ENCODE measurements at regions not wholly inside any gene's neighbourhood (a gene's known extent, or its start where the extent isn't known, plus 50 kb on each side); places are given as distances from the start of the nearest gene placed in this dataset.
"Not testable (repeated sequence)": the region's sequence is repeated elsewhere in the genome, so short reads cannot be mapped to it uniquely, and the experiment has no call there.

DNA sequence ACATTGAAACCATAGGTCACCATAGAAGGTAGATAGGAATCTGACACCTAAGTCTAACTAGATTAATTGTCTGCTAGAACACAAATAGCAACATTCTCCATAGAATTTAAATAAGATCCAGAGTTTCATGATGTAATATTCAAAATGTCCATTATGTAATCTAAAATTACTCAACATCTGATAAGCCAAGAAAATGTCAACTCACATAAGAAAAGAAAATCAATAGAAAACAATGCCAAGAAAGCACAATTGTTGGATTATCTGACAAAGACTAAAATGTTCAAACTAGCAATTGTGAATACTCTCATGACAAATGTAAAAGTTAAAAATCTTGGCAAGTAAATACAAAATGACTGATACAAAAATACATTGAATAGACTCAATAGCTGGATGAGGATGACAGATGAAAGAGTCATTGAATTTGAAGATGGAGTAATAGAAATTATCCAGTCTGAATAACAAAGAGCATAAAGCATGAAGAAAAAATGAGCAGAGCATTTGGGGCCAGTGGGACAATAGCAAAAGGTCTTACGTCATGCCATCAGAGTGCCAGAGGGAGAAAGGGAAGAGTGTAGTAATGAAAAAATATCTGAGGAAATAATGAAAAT lies 358.6 kb downstream of the METTL4 start:
- DNase-seq (ENCODE audit: extremely low spot score, insufficient read length, low read depth), result no peak
- FAIRE-seq, result no peak

DNA sequence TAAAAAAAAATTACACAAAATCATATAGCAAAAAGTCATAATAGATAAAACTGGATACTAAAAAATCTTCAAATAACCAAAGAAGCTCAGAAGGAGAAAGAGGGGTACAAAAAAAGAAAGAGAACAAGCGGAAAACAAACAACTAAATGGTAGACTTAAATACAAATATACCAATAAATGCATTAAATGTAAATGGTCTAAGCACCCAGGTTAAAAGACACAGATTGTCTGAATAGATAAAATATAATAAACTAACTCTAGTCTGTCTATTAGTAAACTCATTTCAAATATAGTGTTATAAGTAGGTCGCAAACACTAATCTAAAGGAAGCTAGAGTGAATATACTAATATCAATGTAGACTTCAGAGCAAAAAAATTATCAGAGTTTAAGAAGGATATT lies 357.4 kb downstream of the METTL4 start:
- FAIRE-seq (no peak), DNase-seq (ENCODE audit: extremely low spot score, insufficient read length, low read depth) (no peak)

DNA sequence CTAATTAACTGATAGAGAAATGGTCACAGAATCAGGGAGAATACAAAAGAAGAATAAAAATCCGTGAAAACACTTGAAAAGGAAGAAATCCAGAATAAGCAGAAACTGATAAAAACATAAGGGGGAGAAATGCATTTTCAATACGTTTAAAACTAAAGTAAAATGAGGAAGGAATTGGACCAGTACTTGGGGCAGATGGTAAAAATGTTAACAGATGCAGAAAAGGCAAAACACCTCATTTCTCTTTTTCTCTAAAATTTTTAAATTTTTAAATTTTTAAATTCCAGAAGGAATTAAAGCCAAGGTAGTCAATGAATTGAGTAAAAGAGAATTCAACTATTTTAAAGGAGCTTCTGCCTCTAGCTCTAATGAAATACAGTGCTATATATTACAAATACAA lies 353.9 kb downstream of the METTL4 start:
- FAIRE-seq (no peak), DNase-seq (ENCODE audit: extremely low spot score, insufficient read length, low read depth) (no peak)

DNA sequence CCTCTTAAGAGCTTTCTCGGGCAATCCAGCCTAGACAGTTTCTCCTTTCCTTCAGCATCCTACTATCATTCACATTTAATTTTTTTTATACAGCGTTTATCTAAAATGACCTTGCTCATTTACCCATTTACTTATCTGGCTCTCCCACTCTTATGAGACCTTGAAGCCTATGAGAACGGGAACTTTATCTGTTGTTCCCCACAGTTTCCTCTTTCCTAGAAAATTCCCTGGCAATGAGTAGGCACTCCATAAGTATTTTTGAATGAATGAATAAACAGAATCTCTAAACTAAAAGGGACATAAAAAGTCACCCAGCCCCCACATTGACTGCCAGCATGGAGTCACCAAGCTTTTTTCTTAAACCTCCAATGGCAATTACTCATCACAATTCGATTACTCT lies 353.2 kb downstream of the METTL4 start:
- DNase-seq (ENCODE audit: extremely low spot score, insufficient read length, low read depth), result no peak
- FAIRE-seq, result no peak

DNA sequence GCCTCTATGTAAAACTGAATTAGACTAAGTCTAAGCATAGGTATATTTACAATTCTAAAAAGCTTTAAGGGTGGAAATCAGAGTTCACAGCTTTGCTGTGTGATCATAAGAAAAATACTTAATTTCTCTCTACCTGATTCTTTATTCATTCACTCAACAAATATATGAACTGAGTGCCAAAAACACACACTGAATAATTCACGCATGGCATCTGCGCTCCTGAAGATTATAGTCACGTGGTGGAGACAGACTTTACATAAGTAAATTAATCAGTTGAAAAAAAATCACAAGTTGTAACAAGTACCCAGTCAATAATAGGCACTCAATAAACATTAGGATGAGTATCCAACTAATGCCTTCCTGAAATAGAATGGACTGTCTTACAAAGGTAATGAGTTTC lies 351.6 kb downstream of the METTL4 start:
- DNase-seq (ENCODE audit: extremely low spot score, insufficient read length, low read depth), result no peak
- FAIRE-seq, result no peak

DNA sequence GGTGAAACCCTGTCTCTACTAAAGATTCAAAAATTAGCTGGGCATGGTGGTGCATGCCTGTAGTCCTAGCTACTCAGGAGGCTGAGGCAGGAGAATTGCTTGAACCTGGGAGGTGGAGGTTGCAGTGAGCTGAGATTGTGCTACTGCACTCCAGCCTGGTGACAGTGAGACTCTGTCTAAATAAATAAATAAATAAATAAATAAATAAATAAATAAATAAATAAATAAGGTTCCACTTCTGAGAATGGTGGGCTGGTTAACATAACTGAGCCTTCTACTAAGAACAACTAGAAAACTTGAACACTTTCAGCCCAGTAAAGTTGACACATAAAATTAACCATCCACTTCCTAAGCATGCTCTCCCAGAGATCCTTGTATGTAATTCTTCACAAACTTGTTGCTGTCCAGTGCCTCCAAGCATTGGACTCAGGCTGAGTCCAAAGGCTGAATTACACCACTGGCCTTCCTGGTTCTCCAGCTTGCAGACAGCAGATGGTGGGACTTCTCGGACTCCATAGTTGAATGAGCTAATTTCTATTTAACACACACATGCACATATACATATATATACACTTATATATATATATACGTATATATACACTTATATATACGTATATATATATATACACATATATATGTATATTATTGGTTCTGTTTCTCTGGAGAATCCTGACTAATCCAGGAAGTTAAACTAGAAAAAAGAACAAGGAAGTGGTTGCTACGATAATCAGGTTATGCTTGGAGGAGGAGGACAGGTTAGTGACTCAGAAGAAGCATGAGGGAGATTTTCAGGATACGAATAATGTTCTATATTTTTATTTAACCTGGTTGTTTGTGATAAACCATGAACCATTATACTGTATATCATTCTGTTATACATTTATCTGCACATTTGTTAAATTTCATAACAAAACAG lies 348.8 kb downstream of the METTL4 start:
- FAIRE-seq, result no peak
- no peak for DNase-seq (ENCODE audit: extremely low spot score, insufficient read length, low read depth)

DNA sequence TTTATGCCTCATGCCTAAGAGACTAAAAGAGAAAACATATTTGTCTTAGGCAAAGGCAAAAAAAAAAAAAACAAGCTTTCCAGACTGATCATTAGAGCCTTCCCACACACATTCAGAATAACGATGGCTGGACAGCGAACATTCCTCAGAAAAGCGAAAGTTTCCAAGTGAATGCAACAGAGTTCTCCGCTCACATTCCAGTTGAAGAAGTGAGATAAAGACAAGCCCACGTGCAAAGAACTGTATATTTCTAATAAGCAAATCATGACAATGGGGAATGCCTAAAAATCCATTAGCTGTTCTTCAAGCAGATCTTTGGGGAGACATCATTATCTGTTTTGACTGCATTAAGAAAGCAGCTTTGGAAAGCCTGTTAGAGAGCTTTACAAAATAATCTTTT lies 347.9 kb downstream of the METTL4 start:
- DNase-seq (ENCODE audit: extremely low spot score, insufficient read length, low read depth), result no peak
- no peak for FAIRE-seq

DNA sequence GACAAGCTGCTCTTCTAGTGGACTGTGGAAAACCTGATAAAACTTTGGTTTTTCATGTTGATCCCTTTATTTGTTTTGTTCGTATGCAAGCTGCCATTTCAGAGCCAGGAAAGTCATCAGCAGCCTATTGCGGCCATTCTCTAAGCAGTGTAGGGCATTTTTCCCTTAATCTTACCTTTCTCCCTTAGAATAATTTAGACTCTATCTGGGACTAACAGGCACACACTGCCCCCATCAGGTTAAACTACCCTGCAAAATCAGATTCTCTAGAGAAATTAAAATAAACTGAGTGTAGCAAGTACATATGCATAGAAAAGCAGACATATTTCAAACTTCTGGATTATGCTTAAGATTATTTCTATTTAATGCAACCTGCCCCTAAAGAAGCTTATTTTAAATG lies 347.5 kb downstream of the METTL4 start:
- DNase-seq (ENCODE audit: extremely low spot score, insufficient read length, low read depth) (no peak), FAIRE-seq (no peak)

DNA sequence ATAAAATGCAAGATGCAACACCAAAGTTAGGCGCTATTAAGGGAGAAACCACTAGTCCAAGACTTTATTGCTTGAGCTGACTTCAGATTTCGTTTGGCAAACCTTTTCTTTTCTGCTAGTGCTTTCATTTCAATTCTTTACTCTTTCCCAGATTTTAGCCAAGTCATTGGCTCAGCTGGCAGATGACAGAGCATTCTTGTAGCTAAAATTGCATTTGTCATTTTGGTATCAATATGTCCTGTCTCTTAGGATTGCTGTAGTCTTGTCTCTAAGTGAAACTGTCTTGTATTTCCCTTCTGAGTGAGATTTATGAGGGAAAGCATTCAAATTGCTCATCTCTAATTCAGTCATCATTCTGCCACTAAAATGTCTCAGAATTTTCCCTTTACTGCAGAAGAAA lies 335.1 kb downstream of the METTL4 start:
- FAIRE-seq (no peak), DNase-seq (ENCODE audit: extremely low spot score, insufficient read length, low read depth) (no peak)

DNA sequence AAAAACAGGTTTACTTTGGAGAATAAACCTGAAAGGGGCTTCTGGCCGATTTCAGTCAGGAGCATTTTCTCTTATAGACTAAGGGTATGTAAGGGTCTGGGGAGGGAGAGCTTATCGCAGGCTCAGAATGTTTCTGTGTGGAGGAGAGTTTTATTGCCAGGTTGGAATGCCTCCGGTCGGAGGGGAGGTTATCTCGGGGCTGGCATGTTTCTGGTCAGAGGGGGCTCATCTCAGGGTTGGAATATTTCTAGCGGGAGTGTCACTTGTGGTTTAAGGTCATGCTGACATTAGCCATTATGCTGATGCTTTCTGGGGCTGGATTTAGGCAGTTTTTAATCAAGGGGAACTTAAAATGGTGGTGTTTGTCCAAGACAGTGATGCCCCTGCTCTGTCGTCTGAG lies 333.6 kb downstream of the METTL4 start:
- no peak for DNase-seq (ENCODE audit: extremely low spot score, insufficient read length, low read depth)

DNA sequence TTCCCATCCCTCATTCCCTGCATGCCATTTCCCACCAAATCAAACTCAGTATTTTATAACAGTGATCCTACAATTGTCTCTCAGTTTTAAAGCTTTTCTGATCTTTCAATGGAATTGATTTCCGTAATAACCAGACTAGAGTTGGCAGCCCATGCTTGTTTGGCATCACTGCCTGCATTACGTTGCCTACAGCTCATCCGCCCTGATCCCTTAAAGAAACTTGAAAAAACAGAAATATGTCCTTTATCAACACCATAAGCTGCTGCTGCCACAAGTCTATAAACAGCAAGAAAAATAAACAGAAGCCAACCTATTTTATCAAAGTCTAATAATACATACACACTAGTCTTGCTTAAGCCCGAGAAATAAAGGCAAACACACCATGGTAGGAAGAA lies 331.0 kb downstream of the METTL4 start:
- DNase-seq (ENCODE audit: extremely low spot score, insufficient read length, low read depth) (no peak), FAIRE-seq (no peak)

More for the DNA sequence above, 333.6 kb downstream of the METTL4 start:
- no peak for FAIRE-seq

DNA sequence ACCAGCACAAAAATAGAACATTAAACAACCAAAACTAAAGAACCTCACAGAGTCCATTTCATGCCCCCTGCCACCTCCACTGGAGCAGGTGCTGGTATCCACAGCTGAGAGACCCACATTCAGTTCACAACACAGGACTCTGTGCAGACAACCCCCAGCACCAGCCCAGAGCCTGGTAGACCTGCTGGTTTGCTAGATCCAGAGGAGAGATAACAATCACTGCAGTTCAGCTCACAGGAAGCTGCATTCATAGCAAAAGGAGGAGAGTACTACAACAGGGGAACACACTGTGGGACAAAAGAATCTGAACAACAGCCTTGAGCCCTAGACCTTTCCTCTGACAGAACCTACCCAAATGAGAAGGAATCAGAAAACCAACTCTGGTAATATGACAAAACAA lies 326.7 kb downstream of the METTL4 start:
- FAIRE-seq, result no peak
- no peak for DNase-seq (ENCODE audit: extremely low spot score, insufficient read length, low read depth)

DNA sequence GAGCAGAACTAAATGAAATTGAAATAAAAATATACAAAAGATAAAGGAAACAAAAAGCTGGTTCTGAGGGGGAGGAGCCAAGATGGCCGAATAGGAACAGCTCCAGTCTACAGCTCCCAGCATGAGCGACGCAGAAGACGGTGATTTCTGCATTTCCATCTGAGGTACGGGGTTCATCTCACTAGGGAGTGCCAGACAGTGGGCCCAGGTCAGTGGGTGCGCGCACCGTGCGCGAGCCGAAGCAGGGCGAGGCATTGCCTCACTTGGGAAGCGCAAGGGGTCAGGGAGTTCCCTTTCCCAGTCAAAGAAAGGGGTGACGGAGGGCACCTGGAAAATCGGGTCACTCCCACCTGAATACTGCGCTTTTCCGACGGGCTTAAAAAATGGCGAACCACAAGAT lies 324.2 kb downstream of the METTL4 start:
- not testable (repeated sequence) for FAIRE-seq; DNase-seq (ENCODE audit: extremely low spot score, insufficient read length, low read depth)

DNA sequence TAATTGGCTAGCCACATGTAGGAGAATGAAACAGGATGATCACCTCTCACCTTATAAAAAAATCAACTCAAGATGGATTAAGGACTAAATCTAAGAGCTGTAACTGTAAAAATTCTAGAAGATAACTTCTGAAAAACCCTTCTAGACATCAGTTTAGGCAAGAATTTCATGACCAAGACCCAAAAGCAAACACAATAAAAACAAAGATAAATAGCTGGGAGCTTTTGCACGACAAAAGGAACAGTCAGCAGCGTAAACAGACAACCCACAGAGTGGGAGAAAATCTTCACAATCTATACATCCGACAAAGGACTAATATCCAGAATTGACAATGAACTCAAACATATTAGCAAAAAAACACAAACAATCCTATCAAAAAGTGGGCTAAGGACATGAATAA lies 316.3 kb downstream of the METTL4 start:
- FAIRE-seq (no peak), DNase-seq (ENCODE audit: extremely low spot score, insufficient read length, low read depth) (no peak)

DNA sequence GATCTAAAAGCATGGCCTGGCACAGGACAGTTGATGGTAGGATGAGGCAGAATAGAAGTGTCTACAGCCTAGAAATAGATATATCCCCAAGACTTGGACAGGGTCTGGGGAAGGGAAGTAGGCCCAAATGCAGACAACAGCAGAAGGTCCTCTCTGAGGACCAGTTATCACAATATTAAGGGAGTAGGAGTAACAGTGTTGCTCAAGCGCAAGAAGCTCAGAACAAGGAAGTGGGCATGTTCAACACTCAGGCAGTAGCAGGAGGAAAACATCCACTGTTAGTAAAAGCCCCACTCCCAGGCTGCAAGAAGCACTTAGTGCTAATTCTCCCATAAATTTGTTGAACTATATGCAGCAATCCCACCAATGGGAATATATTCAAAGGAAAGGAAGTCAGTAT lies 314.7 kb downstream of the METTL4 start:
- no peak for FAIRE-seq
- no peak for DNase-seq (ENCODE audit: extremely low spot score, insufficient read length, low read depth)

DNA sequence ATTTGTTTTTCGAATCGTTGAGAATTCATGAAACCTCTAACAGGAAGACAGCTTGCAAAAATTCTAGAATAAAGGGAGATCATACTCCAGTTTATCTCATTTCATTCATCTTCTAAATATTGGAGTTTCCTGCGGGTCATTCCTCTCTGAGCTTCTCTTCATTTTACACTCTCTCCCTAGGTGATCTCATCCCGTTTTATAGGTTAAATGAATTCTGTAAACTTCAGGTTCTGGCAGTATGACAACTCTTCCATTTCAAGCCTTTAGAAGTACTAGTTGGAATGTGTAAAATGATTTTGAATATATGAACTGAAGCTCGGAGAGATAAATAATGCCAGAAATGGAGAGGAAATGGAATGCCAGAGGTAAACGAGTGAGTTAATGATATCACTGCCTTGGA lies 312.4 kb downstream of the METTL4 start:
- no peak for DNase-seq (ENCODE audit: extremely low spot score, insufficient read length, low read depth)

DNA sequence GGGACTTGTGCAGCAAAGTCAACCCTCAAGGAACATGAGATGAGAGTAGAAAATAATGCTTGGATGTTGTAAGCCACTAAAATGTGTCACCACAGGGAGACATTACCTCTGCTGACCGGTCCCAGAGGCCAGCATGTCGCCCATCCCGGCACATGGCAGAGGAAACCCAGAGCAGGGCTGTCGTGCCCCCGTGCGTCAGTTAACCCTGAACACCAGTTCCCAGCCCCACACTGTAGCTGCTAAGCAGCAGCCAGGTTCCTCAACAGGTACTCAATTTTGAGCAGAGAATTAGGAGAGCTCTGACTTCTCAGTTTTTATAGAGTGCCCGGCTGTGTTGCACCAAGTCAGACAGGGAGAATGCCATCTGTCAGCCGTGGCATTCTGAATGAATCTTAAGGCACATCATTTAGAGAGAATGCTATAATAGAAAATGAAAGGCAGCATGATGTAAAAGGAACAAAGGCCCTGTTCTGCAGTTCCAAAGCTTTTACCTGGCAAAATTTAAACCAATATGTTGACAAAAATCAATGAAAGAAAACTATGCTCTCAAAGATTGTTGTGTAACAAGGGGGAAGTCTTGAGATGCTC lies 307.9 kb downstream of the METTL4 start:
- DNase-seq (ENCODE audit: extremely low spot score, insufficient read length, low read depth) (no peak), FAIRE-seq (no peak)

More for the DNA sequence above, 312.4 kb downstream of the METTL4 start:
- FAIRE-seq, result no peak

DNA sequence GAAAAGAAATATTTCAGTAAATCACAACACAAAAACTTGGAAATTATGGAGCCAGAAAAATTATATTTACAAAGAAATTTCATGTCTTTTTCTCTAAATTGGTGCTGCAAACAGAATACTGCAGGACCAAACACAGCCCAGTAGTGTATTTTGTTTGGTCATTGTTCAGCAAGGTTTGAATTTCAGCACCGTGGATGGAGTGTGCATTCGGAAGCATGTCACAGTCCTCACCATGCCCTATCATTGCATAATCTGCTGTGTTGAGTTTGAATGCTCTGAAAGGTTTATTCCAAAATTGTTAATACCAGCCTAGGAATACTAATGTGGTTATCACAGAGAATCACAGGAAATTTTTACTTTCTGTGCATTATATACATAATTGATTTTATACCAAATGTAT lies 296.7 kb downstream of the METTL4 start:
- FAIRE-seq (no peak), DNase-seq (ENCODE audit: extremely low spot score, insufficient read length, low read depth) (no peak)

DNA sequence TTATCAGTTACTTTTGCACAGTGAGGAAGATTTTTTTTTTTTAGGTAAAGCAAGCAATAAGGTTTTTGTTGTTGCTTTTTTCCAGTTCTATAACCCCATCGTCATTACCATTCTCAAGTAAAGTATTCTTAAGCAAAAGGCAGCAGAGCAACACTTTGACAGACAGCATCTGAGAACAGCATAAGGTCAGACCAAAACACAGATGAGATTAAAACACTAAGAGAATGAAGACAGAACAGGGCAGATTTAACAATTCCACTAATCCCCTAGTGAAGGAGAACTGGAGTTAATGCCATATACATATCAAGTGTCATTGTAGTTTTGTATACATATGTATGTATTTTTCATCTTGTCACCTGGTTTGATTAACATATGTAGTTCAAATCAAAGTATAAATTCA lies 290.2 kb downstream of the METTL4 start:
- no peak for FAIRE-seq
- no peak for DNase-seq (ENCODE audit: extremely low spot score, insufficient read length, low read depth)

DNA sequence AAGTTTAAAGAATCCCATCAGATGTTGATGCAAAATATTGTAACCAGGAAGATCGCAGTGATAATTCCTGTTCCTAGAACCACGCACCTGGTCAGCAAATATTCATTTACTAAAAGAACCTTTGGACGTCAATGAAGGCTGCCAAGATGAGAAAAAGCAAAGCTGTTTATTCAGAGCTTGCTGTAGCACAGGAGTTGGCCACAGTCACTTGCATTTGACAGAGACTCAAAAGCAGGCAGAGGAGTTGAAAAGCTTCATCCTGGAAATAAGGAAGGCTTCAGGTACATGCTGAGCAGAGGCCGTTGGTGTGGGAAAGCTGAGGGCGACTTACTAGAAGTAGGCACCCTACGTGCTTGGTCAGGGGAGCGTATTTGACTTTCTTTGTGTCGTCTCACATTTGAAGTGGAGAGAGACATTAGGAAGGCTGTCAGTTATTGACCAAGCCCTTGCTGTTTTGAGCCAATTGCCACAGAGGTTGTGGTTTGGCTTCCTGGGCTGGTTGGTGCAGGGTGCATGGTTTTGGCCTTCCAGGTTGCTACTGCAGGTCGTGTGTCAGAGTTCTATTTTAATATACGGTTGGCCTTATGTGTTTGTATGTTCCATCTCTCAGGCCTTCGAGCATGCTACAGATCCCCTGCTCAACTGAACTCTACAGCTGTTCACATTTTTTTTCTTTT lies 289.6 kb downstream of the METTL4 start:
- FAIRE-seq (no peak), DNase-seq (ENCODE audit: extremely low spot score, insufficient read length, low read depth) (no peak)

All from GM18507 (cell line).